Mesenchymal stem cell (in vitro differentiated cells and primary cell): ENCODE measurements at regions not wholly inside any gene's neighbourhood (a gene's known extent, or its start where the extent isn't known, plus 50 kb on each side); places are given as distances from the start of the nearest gene placed in this dataset.

Experiments
- DNase-seq: peaks from one replicate; pipeline ENCODE4 v3.0.0-alpha.2; 2013
- H2AFZ ChIP-seq: one replicate; pipeline ENCODE4 v1.6.1; 2013; ENCODE audit warnings: low read depth, mild to moderate bottlenecking, control low read depth, inconsistent platforms, low read length, moderate library complexity
- H2AK5ac ChIP-seq: 2 replicates; pipeline ENCODE4 v1.6.1; 2013; ENCODE audit warnings: low read length, moderate library complexity, mild to moderate bottlenecking, inconsistent platforms; ENCODE audit not compliant: severe bottlenecking
- H2BK120ac ChIP-seq: one replicate; pipeline ENCODE4 v1.6.1; 2013; ENCODE audit warnings: low read depth, mild to moderate bottlenecking, inconsistent platforms, low read length, moderate library complexity
- H2BK12ac ChIP-seq, 2 experiments: one replicate each; pipeline ENCODE4 v1.6.1; 2013; ENCODE audit warnings: inconsistent platforms in 2 of 2, low read length in 2 of 2, mild to moderate bottlenecking in 2 of 2, moderate library complexity in 2 of 2, control low read depth in 1 of 2
- H2BK15ac ChIP-seq: one replicate; pipeline ENCODE4 v1.6.1; 2013; ENCODE audit warnings: mild to moderate bottlenecking, low read depth, inconsistent platforms; ENCODE audit not compliant: poor library complexity, severe bottlenecking
- H2BK5ac ChIP-seq: 2 replicates; pipeline ENCODE4 v1.6.1; 2013; ENCODE audit warnings: low read depth, mild to moderate bottlenecking, low read length, control low read depth, inconsistent platforms; ENCODE audit not compliant: poor library complexity, severe bottlenecking
- H3K14ac ChIP-seq, 2 experiments: one replicate each; pipeline ENCODE4 v1.6.1; 2013; ENCODE audit warnings: inconsistent platforms in 2 of 2, low read length in 2 of 2, control low read depth in 1 of 2, mild to moderate bottlenecking in 1 of 2, moderate library complexity in 1 of 2
- H3K18ac ChIP-seq, 2 experiments: one replicate each; pipeline ENCODE4 v1.6.1; 2013; ENCODE audit warnings: inconsistent platforms in 2 of 2, low read length in 2 of 2, control low read depth in 1 of 2, low read depth in 1 of 2, mild to moderate bottlenecking in 1 of 2
- H3K23ac ChIP-seq, 2 experiments: one replicate each; pipeline ENCODE4 v1.6.1; 2013; ENCODE audit warnings: inconsistent platforms in 2 of 2, low read length in 2 of 2, mild to moderate bottlenecking in 2 of 2, moderate library complexity in 2 of 2, control low read depth in 1 of 2
- H3K27ac ChIP-seq: 2 replicates; pipeline ENCODE4 v1.5.1; 2013; ENCODE audit warnings: mild to moderate bottlenecking, moderate library complexity, low read length, control low read depth, inconsistent platforms; ENCODE audit not compliant: poor library complexity, severe bottlenecking
- H3K27me3 ChIP-seq, 2 experiments: 2 replicates each; pipeline versions ENCODE4 v1.6.1 to v1.7.0; 2013; ENCODE audit warnings: low read length in 2 of 2, mild to moderate bottlenecking in 2 of 2, moderate library complexity in 2 of 2, control low read depth in 1 of 2, inconsistent platforms in 1 of 2; ENCODE audit not compliant: control insufficient read depth in 1 of 2, insufficient read depth in 1 of 2
- H3K36me3 ChIP-seq, 2 experiments: 2 replicates each; pipeline versions ENCODE4 v1.6.1 to v1.7.0; 2013; ENCODE audit warnings: low read length in 2 of 2, control low read depth in 1 of 2, inconsistent platforms in 1 of 2, low read depth in 1 of 2, mild to moderate bottlenecking in 1 of 2; ENCODE audit not compliant: insufficient read depth in 2 of 2, control insufficient read depth in 1 of 2
- H3K4ac ChIP-seq, 2 experiments: one replicate each; pipeline ENCODE4 v1.6.1; 2013; ENCODE audit warnings: inconsistent platforms in 2 of 2, low read length in 2 of 2, mild to moderate bottlenecking in 2 of 2, moderate library complexity in 2 of 2, control low read depth in 1 of 2, low read depth in 1 of 2
- H3K4me1 ChIP-seq: 2 replicates; pipeline ENCODE4 v1.6.1; 2013; ENCODE audit warnings: low read depth, low read length, control low read depth; ENCODE audit not compliant: control insufficient read depth, insufficient read depth
- H3K4me2 ChIP-seq: 2 replicates; pipeline ENCODE4 v1.6.1; 2013; ENCODE audit warnings: low read length, mild to moderate bottlenecking, inconsistent platforms; ENCODE audit not compliant: poor library complexity, severe bottlenecking
- H3K4me3 ChIP-seq, 2 experiments: 2 replicates each; pipeline versions ENCODE4 v1.5.1 to v1.7.0; 2013; ENCODE audit warnings: low read length in 2 of 2, mild to moderate bottlenecking in 2 of 2, control low read depth in 1 of 2, low read depth in 1 of 2; ENCODE audit not compliant: insufficient read depth in 1 of 2
- H3K79me1 ChIP-seq: replicated peaks from 2 replicates; pipeline ENCODE4 v1.6.1; 2013; ENCODE audit warnings: mild to moderate bottlenecking, control low read depth, low read length, inconsistent platforms; ENCODE audit not compliant: poor library complexity, severe bottlenecking
- H3K9ac ChIP-seq: 2 replicates; pipeline ENCODE4 v1.7.0; 2013; ENCODE audit warnings: mild to moderate bottlenecking, low read length, moderate library complexity
- H3K9me3 ChIP-seq: 2 replicates; pipeline ENCODE4 v1.7.0; 2013; ENCODE audit warnings: mild to moderate bottlenecking, low read length; ENCODE audit not compliant: control insufficient read depth
- H4K8ac ChIP-seq: one replicate; pipeline ENCODE4 v1.6.1; 2013; ENCODE audit warnings: inconsistent platforms, mild to moderate bottlenecking, low read length, moderate library complexity
- H4K91ac ChIP-seq: one replicate; pipeline ENCODE4 v1.6.1; 2013; ENCODE audit warnings: mild to moderate bottlenecking, low read length, inconsistent platforms
- WGBS: methylation state at CpG from one replicate; pipeline ENCODE4 v1.1.7; 2013; ENCODE audit warnings: mixed read lengths; 5-methylcytosine and 5-hydroxymethylcytosine counted together

DNA sequence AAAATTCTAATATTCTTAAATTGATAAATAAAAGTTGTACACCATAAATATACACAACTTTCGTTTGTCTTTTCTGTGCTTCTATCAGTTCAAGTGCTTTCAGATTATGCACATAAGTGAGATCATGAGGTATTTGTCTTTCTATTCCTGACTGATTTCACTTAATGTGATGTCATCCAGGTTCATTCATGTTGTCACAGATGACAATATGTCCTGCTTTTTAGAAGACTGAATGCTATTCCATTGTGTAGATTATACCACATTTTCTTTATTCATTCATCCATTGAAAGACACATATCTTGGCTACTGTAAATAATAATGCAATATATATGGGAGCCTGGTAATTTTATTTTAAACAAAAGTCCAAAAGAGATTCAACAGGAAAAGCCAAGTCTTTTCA lies 190.1 kb upstream of the ERBB4 start:
- Histone ChIP-seq H3K4me3 (no peak overlapping the region), H3K36me3 (no peaks in the 10 kb centered on the region), H3K79me1 (no peaks in the 10 kb centered on the region), H4K8ac (no peak overlapping the region), H3K4me2 (no peak overlapping the region), H4K91ac (no peak overlapping the region), H3K18ac (no peak overlapping the region), H3K14ac (no peak overlapping the region), H3K9ac (no peak overlapping the region), H3K4me1 (peaks cover 3% of the 10 kb centered on the region), H2BK15ac (no peak overlapping the region), H2AK5ac (no peak overlapping the region), H2AFZ (no peak overlapping the region), H2BK5ac (no peak overlapping the region), H3K23ac (no peak overlapping the region), H3K27ac (no peak overlapping the region), H3K9me3 (no peaks in the 10 kb centered on the region), H2BK12ac (no peak overlapping the region), H3K27me3 (no peaks in the 10 kb centered on the region), H3K4ac (no peak overlapping the region), H2BK120ac (no peak overlapping the region)
- DNase-seq: no peak
- WGBS: no CpG with 5 or more reads among the region's 1 CpG

DNA sequence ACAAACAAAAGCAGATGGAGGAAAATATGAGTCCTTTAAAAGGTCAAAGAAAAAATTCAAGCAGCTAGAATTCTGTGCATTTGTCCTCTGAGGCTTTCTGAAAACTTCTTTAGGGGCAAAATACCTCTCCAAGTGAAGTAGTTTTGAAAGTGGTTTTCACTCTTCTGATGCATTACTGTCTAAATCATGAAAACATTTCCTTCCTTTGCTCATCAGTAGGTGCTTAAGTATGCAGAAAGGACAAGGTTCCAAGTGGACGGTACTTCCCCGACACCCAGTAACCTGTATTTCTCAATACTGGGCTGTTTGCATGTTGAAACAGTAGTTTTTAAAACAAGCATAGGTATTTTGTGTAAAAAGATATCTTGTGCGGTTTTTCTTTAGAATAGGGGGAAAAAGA lies 189.1 kb upstream of the ERBB4 start:
- Histone ChIP-seq H2AK5ac (no peak overlapping the region), H2BK120ac (no peak overlapping the region)

DNA sequence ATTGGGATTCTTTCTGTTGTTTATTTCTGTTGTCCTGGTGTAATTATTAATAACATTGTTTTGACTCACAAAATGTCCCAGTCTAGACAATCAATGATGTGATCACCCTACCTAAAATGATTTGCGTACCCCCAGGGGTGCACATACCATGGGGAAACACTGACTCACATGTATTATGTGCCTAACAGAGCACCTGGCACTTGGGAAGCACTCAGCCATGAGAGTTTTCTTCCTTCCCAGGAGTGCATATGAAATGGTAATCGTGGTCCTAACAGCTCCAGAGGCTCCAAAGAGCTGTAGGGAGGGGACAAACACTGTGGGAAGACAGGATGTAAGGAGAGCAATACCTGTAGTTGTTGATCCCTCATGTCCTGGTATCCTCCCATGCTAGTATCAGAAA lies 187.8 kb upstream of the ERBB4 start:
- Histone ChIP-seq H3K9ac (no peak overlapping the region), H2AFZ (no peak overlapping the region), H3K4me3 (no peak overlapping the region), H3K4me2 (no peak overlapping the region), H4K8ac (no peak overlapping the region), H2BK120ac (no peak overlapping the region), H3K27me3 (no peaks in the 10 kb centered on the region), H2BK5ac (no peak overlapping the region), H3K9me3 (no peaks in the 10 kb centered on the region), H3K23ac (no peak overlapping the region), H4K91ac (no peak overlapping the region), H3K18ac (no peak overlapping the region), H2BK12ac (no peak overlapping the region), H3K14ac (no peak overlapping the region), H2BK15ac (no peak overlapping the region), H3K36me3 (no peaks in the 10 kb centered on the region), H3K79me1 (no peaks in the 10 kb centered on the region), H3K27ac (no peak overlapping the region), H3K4me1 (peaks cover 3% of the 10 kb centered on the region), H2AK5ac (no peak overlapping the region), H3K4ac (no peak overlapping the region)
- WGBS: 70% methylated on average over 2 of the region's 2 CpGs
- no peak for DNase-seq

More for the DNA sequence above, 189.1 kb upstream of the ERBB4 start:
- Histone ChIP-seq H3K4me2 (no peak overlapping the region), H3K27ac (no peak overlapping the region), H3K4ac (no peak overlapping the region), H4K91ac (no peak overlapping the region), H4K8ac (no peak overlapping the region), H3K79me1 (no peaks in the 10 kb centered on the region), H3K18ac (no peak overlapping the region), H3K4me3 (no peak overlapping the region), H2BK5ac (no peak overlapping the region), H2BK15ac (no peak overlapping the region), H2BK12ac (no peak overlapping the region), H3K9me3 (no peaks in the 10 kb centered on the region), H3K4me1 (peaks cover 3% of the 10 kb centered on the region), H3K9ac (no peak overlapping the region), H3K14ac (no peak overlapping the region), H3K23ac (no peak overlapping the region), H2AFZ (no peak overlapping the region), H3K27me3 (no peaks in the 10 kb centered on the region), H3K36me3 (no peaks in the 10 kb centered on the region)
- no peak for DNase-seq
- WGBS: 100% methylated on average over 1 of the region's 3 CpGs

GRCh38 chr2:212725180-212725579 lies 186.6 kb upstream of the ERBB4 start:
- no peak overlapping the region for H2BK12ac ChIP-seq
- no peak overlapping the region for H3K4me3 ChIP-seq
- H2BK5ac ChIP-seq: no peak overlapping the region
- H4K91ac ChIP-seq: no peak overlapping the region
- no peak overlapping the region for H3K23ac ChIP-seq
- no peak overlapping the region for H3K4me2 ChIP-seq
- H2AK5ac ChIP-seq: peak overlapping the region; percentile 54
- H3K79me1 ChIP-seq: no peaks in the 10 kb centered on the region
- H3K4me1 ChIP-seq: peaks cover 3% of the 10 kb centered on the region
- 89% methylated on average over 3 of the region's 4 CpGs for WGBS
- no peak overlapping the region for H3K27ac ChIP-seq
- H3K4ac ChIP-seq: no peak overlapping the region
- H2AFZ ChIP-seq: no peak overlapping the region
- H3K9ac ChIP-seq: no peak overlapping the region
- no peak overlapping the region for H3K18ac ChIP-seq
- no peaks in the 10 kb centered on the region for H3K27me3 ChIP-seq
- peaks cover 0 to 5% of the 10 kb centered on the region in 2 experiments for H3K36me3 ChIP-seq
- DNase-seq: no peak
- H2BK120ac ChIP-seq: no peak overlapping the region
- H4K8ac ChIP-seq: no peak overlapping the region
- H2BK15ac ChIP-seq: no peak overlapping the region
- H3K14ac ChIP-seq: no peak overlapping the region
- H3K9me3 ChIP-seq: no peaks in the 10 kb centered on the region
